ENCODE measurements at regions not wholly inside any gene's neighbourhood (a gene's known extent, or its start where the extent isn't known, plus 50 kb on each side); places are given as distances from the start of the nearest gene placed in this dataset.

DNA sequence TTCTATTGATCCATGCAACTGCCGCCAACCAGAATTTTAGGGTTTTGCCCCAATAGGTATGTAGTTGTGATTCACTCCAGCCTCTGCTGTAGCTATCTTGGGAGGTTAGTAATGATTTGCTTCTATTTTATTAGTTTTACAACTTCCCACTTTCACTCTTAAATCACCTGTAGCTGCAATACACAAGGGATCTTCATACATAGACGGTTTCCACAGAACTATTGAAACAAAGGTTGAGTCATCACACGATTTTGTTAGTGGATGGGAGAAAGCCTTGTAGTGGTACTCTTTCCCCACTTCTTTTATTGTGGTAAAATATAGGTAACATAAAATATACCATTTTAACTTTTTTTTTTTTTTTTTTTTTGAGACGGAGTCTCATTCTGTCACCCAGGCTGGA is 104.2 kb upstream of the SPRED2 start:
- Histone ChIP-seq H3K4me3 (ENCODE audit: low read depth, low read length) (no peak overlapping the region), H3K9me3 (ENCODE audit: severe bottlenecking) (peaks cover 4% of the 10 kb centered on the region), H3K27ac (no peak overlapping the region), H3K36me3 (no peaks in the 10 kb centered on the region), H3K27me3 (ENCODE audit: insufficient read depth, low read depth, severe bottlenecking) (peaks cover 12% of the 10 kb centered on the region)
- TF ChIP-seq, protein P1, sequence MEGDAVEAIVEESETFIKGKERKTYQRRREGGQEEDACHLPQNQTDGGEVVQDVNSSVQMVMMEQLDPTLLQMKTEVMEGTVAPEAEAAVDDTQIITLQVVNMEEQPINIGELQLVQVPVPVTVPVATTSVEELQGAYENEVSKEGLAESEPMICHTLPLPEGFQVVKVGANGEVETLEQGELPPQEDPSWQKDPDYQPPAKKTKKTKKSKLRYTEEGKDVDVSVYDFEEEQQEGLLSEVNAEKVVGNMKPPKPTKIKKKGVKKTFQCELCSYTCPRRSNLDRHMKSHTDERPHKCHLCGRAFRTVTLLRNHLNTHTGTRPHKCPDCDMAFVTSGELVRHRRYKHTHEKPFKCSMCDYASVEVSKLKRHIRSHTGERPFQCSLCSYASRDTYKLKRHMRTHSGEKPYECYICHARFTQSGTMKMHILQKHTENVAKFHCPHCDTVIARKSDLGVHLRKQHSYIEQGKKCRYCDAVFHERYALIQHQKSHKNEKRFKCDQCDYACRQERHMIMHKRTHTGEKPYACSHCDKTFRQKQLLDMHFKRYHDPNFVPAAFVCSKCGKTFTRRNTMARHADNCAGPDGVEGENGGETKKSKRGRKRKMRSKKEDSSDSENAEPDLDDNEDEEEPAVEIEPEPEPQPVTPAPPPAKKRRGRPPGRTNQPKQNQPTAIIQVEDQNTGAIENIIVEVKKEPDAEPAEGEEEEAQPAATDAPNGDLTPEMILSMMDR (IDR thresholded peaks at IDR 0.05; ENCODE audit: low read depth, low read length): no peak
- no peak for DNase-seq

GRCh38 chr2:65532937-65533336 is 100.5 kb upstream of the SPRED2 start:
- Histone ChIP-seq H3K9me3 (ENCODE audit: severe bottlenecking) (peaks cover 7% of the 10 kb centered on the region), H3K36me3 (no peaks in the 10 kb centered on the region), H3K27ac (no peak overlapping the region), H3K27me3 (ENCODE audit: insufficient read depth, low read depth, severe bottlenecking) (peaks cover 42% of the 10 kb centered on the region), H3K4me3 (ENCODE audit: low read depth, low read length) (no peak overlapping the region)
- TF ChIP-seq, protein P1 (IDR thresholded peaks at IDR 0.05; ENCODE audit: low read depth, low read length): no peak
- DNase-seq: no peak

DNA sequence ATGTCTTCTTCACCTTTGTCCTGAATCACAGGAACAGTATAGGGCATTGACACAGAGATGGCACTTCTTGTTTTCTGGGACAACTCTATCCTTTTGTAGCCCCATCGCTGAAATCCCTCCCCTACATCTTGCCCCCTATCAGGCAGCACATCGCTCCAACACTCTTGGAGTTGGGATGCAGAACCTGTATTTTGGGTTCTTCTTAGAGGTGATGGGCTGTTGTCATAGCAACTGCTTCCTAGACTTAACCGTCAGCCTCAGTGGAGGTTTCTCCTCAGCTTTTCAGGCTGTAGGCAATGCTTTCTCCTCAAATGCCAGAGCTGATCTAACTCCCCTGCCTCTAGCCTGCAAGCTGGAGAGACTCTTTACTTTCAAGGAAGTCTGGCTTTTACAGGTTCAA is 99.9 kb upstream of the SPRED2 start:
- Histone ChIP-seq H3K36me3 (no peaks in the 10 kb centered on the region), H3K9me3 (ENCODE audit: severe bottlenecking) (peaks cover 7% of the 10 kb centered on the region), H3K27me3 (ENCODE audit: insufficient read depth, low read depth, severe bottlenecking) (peaks cover 46% of the 10 kb centered on the region), H3K27ac (no peak overlapping the region), H3K4me3 (ENCODE audit: low read depth, low read length) (no peak overlapping the region)
- DNase-seq: no peak
- TF ChIP-seq, protein P1 (IDR thresholded peaks at IDR 0.05; ENCODE audit: low read depth, low read length): no peak

GRCh38 chr2:65530547-65531320 is 98.3 kb upstream of the SPRED2 start:
- TF ChIP-seq, protein P1 (IDR thresholded peaks at IDR 0.05; ENCODE audit: low read depth, low read length): no peak
- Histone ChIP-seq H3K4me3 (ENCODE audit: low read depth, low read length) (no peak overlapping the region), H3K27ac (no peak overlapping the region), H3K9me3 (ENCODE audit: severe bottlenecking) (peaks cover 7% of the 10 kb centered on the region), H3K27me3 (ENCODE audit: insufficient read depth, low read depth, severe bottlenecking) (peaks cover 60% of the 10 kb centered on the region), H3K36me3 (no peaks in the 10 kb centered on the region)
- DNase-seq: no peak

DNA sequence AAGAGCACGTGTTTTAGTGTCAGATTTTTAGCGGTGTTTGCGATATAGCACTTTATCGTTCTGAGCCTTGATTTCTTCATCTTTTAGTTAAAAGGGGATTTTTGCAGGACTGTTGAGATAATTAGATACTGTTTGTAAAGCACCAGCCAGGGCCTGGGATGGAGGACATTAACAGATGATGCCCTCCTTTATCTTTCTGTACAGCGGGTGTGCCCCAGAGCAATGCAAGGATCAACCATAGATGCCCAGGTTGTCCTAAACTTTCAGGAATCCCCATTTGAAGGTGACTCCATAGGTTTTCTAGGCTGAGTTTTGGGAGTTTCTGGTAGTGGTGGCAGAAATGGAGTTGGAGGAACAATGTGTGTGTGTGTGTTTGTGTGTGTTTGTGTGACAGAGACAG is 97.0 kb upstream of the SPRED2 start:
- H3K4me3 ChIP-seq (ENCODE audit: low read depth, low read length): no peak overlapping the region
- H3K9me3 ChIP-seq (ENCODE audit: severe bottlenecking): peaks cover 3% of the 10 kb centered on the region
- H3K27me3 ChIP-seq (ENCODE audit: insufficient read depth, low read depth, severe bottlenecking): peaks cover 65% of the 10 kb centered on the region
- TF ChIP-seq, protein P1 (IDR thresholded peaks at IDR 0.05; ENCODE audit: low read depth, low read length): no peak
- DNase-seq: no peak
- H3K27ac ChIP-seq: no peak overlapping the region
- no peaks in the 10 kb centered on the region for H3K36me3 ChIP-seq

- no peaks in the 10 kb centered on the region for H3K36me3 ChIP-seq
- no peak overlapping the region for H3K27ac ChIP-seq
- no peak overlapping the region for H3K4me3 ChIP-seq (ENCODE audit: low read depth, low read length)
- TF ChIP-seq, protein P1 (IDR thresholded peaks at IDR 0.05; ENCODE audit: low read depth, low read length): no peak
- no peak for DNase-seq
- H3K9me3 ChIP-seq (ENCODE audit: severe bottlenecking): peaks cover 3% of the 10 kb centered on the region
- H3K27me3 ChIP-seq (ENCODE audit: insufficient read depth, low read depth, severe bottlenecking): peaks cover 76% of the 10 kb centered on the region
These were observed 95.8 kb upstream of the SPRED2 start for GRCh38 chr2:65528241-65528574.

Data from WERI-Rb-1 (cell line).